GM19351 (cell line): ENCODE measurements at regions not wholly inside any gene's neighbourhood (a gene's known extent, or its start where the extent isn't known, plus 50 kb on each side); places are given as distances from the start of the nearest gene placed in this dataset.
"Not testable (repeated sequence)": the region's sequence is repeated elsewhere in the genome, so short reads cannot be mapped to it uniquely, and the experiment has no call there.

ENCODE experiments used
- ATAC-seq: cut with Tn5 transposase; IDR thresholded peaks from one replicate; pipeline ENCODE4 v1.9.1; 2021; ENCODE audit warnings: mild to moderate bottlenecking, moderate library complexity; ENCODE audit not compliant: unreplicated experiment

GRCh38 chr2:145927131-145927950, 1407.4 kb upstream of the ZEB2 start:
- ATAC-seq, result no peak

GRCh38 chr2:145925591-145925990, 1405.7 kb upstream of the ZEB2 start:
- ATAC-seq, result no peak

GRCh38 chr2:145919477-145919876, 1399.6 kb upstream of the ZEB2 start:
- no peak for ATAC-seq

GRCh38 chr2:145918951-145919350, 1399.0 kb upstream of the ZEB2 start:
- no peak for ATAC-seq

GRCh38 chr2:145916799-145917198, 1396.9 kb upstream of the ZEB2 start:
- ATAC-seq, result no peak

GRCh38 chr2:145914716-145915115, 1394.8 kb upstream of the ZEB2 start:
- ATAC-seq, result no peak

- peak; percentile 89 for ATAC-seq
Measured at GRCh38 chr2:145910416-145910815, 1390.5 kb upstream of the ZEB2 start.

GRCh38 chr2:145909766-145910165, 1389.8 kb upstream of the ZEB2 start:
- ATAC-seq, result no peak

GRCh38 chr2:145909175-145909755, 1389.3 kb upstream of the ZEB2 start:
- no peak for ATAC-seq

- no peak for ATAC-seq
Measured at GRCh38 chr2:145906354-145906753, 1386.4 kb upstream of the ZEB2 start.

GRCh38 chr2:145905371-145905770, 1385.5 kb upstream of the ZEB2 start:
- no peak for ATAC-seq

GRCh38 chr2:145897151-145897550, 1377.2 kb upstream of the ZEB2 start:
- ATAC-seq, result no peak

- ATAC-seq, result no peak
Measured at GRCh38 chr2:145887915-145888314, 1368.0 kb upstream of the ZEB2 start.

- not testable (repeated sequence) for ATAC-seq
Measured at GRCh38 chr2:145880997-145881396, 1361.1 kb upstream of the ZEB2 start.

- no peak for ATAC-seq
Measured at GRCh38 chr2:145875016-145875415, 1355.1 kb upstream of the ZEB2 start.

- no peak for ATAC-seq
Measured at GRCh38 chr2:145874466-145874865, 1354.5 kb upstream of the ZEB2 start.

- ATAC-seq, result no peak
Measured at GRCh38 chr2:145864501-145864900, 1344.6 kb upstream of the ZEB2 start.

- ATAC-seq, result no peak
Measured at GRCh38 chr2:145861940-145862339, 1342.0 kb upstream of the ZEB2 start.

GRCh38 chr2:145860083-145860482, 1340.2 kb upstream of the ZEB2 start:
- ATAC-seq, result no peak

- no peak for ATAC-seq
Measured at GRCh38 chr2:145855142-145855541, 1335.2 kb upstream of the ZEB2 start.

- no peak for ATAC-seq
Measured at GRCh38 chr2:145854039-145854755, 1334.3 kb upstream of the ZEB2 start.

- ATAC-seq, result no peak
Measured at GRCh38 chr2:145851730-145852129, 1331.8 kb upstream of the ZEB2 start.
